HCEC 1CT (cell line): ENCODE measurements at regions not wholly inside any gene's neighbourhood (a gene's known extent, or its start where the extent isn't known, plus 50 kb on each side); places are given as distances from the start of the nearest gene placed in this dataset.

ENCODE experiments used
- DNase-seq: peaks from one replicate; pipeline ENCODE4 v3.0.0-alpha.2; 2017

DNA sequence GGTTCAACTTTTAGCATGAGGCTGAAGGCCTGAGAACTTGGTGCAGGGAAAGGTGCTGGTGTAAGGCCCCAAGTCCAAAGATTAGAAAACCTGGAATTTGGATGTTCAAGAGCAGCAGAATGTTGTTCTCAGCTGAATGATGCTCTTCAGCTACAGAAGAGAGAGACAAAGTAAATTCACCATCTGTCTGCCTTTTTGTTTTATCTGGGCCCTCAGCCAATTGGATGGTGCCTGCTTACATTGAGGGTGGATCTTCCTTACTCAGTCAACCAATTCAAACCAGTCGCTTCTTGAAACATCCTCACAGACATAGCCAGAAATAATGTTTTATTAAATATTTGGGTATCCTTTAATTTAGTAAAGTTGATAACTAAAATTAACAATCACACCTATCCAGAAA lies 748.2 kb upstream of the ADAMTS5 start:
- no peak for DNase-seq

DNA sequence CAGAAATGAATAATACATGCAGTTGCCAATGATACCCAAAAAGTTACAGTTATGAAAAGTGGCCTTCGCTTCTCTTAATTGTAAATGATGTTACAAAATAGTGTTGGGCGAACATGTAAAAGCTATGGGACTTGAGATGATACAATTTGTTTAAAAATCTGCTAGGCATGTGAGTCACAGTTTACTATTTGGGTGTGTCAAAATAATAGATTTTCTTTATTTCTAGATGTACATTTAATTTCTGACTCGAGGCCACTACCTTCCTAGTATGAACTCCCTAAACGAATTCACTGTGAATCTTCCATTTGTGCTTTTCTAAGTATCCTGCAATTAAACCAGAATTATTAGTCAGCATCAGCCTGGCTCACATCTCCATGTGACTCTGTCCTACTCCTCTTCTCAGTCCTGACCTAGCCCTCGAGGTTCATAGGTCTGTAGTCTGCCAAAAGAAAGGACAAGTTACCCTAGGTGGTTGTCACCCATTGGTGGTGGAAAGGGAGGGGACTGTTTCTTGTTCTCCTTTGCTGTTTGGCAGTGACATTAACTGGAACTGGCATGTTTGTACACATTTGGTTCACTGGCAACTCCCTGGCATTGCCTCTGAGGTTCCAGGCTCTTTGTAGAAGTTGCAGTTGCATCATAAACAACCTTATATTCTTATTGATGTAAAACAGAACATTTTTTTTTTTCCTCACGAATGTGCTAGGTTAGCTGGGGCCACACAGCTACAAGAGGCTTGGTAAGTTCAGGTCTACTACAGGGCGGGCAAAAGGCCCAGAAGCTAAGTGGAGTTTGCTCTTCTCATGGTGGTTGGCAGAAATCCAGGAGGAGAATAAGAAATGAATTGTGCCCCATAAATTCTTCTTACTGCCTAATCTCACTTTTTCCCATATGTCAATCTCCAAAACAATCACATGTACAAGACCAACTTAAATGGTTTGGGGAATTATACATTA lies 746.5 kb upstream of the ADAMTS5 start:
- DNase-seq, result no peak

DNA sequence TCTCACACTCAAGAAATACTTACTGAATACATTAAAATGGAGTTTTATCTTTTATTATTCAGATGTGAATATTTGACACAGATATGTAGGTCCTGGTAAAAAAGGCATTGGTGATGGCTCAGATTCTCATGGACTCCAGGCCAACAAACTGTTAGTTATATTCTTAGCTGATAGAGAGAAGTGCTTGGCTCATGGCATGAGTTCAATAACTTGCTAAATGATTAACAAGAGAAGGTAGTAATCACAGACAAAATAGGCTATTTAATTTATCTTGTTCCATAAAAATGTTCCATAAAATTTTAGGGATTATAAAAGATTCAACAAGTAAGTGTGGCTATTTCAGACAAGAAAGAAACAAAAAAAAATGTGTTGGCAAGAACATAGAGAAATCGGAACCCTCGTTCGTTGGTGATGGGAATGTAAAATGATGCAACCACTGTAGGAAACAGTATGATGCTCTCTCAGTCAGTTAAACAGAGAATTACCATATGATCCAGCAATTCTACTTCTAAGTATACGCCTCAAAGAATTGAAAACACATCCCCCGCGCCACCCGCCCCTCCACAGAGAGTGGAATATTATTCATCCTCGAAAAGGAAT lies 737.8 kb upstream of the ADAMTS5 start:
- no peak for DNase-seq

- no peak for DNase-seq
These were observed 736.9 kb upstream of the ADAMTS5 start for GRCh38 chr21:27703791-27704190.

DNA sequence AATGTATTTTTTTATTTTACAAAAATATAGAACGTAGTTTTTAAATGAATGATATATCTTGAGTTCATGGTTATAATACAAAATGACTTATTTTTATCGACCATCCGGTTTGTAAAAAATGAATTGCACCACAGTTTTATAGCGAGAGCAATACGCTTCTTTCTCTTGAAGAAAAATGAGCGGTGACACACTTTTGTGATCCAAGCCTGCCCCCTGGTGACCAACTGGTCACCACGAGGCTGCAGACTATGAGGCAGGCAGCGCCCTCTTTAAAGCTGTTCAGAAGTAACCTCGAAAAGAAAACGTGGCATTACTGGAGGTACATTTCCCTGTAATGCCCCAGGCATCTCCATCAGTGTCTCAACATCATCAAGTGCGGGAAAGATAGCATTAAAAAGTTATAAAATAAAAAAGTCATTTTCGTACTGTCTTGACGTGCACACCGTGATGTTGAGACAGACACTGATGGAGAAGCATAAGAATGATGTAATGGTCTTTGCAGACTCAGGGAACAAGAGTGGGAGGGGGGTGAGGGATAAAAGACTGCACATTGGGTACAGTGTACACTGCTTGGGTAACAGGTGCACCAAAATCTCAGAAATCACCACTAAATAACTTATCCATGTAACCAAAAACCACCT lies 734.2 kb upstream of the ADAMTS5 start:
- DNase-seq, result peak; percentile 82

DNA sequence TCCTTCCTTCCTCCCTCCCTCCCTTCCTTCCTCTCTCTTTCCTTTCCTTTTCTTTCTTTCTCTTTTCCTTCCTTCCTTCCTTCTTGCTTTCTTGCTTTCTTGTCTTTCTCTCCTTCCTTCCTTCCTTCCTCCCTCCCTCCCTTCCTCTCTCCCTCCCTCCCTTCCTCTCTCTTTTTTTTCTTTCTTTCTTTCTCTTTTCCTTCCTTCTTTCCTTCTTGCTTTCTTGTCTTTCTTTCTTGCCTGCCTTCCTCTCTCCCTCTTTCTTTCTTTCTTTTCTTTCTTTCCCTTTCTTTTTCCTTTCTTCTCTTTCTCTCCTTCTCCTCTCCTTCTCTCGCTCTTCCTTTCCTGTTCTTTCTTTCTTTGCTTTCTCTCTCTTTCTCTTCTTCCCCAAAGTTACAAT lies 728.4 kb upstream of the ADAMTS5 start:
- DNase-seq, result no peak

GRCh38 chr21:27694667-27695066 lies 727.8 kb upstream of the ADAMTS5 start:
- DNase-seq, result no peak

DNA sequence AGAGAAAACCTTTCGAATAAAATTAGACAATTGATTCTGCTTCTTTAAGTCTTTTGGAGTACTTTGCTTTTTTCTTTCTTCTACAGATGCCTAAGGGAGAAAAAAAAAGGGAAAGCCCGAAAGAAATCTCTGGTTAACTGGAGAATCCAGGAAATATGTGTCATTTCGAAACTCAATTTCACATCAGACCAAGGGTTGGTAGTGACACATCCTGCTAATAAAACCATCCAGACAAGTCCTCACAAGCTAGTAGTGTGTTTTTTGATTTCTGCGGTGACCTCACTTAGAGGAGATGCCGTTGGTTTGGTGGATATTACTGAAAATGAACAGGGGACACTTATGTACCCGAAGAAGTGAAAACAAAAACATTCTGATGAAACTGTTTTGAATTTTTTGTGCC lies 726.5 kb upstream of the ADAMTS5 start:
- DNase-seq, result peak; percentile 46

- DNase-seq, result no peak
These were observed 724.6 kb upstream of the ADAMTS5 start for GRCh38 chr21:27691516-27691915.

GRCh38 chr21:27691006-27691405 lies 724.1 kb upstream of the ADAMTS5 start:
- DNase-seq, result no peak

GRCh38 chr21:27690426-27690825 lies 723.5 kb upstream of the ADAMTS5 start:
- DNase-seq, result no peak

DNA sequence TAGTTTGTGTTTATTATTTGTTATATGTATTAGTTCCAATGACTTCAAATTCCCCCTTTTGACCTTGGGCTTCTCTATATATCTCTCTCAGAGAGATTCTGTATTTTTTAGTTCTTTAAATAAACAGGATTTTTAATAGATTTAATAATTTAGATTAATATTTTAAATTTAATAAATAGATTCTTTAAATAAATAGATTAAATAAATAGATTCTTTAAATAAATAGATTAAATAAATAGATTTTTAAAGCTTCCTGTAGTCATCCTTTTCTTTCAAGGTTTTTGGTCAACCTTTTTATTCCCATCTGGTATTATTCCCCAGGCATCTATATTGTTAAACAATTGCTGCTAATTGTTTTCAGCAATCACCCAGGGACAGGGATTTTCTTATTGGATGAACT lies 721.9 kb upstream of the ADAMTS5 start:
- no peak for DNase-seq

DNA sequence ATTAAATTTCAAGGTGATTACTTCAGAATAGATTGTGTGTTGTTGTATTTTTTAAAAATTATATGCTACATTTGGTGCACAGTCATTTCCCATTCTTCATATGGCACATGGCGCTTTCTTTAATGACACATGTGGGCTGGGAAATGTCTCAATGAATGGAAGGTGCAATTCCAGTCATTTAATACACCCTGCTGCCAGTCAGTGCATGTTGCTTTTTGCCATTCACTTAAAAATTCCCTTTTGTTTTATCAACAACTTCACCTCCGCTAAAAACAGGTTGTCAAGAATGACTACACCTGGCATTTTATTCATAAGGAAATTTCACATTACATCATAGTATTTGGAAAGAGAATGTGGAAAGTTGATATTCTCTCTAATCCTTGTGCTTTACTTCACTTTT lies 716.4 kb upstream of the ADAMTS5 start:
- DNase-seq, result no peak

GRCh38 chr21:27681841-27682240 lies 715.0 kb upstream of the ADAMTS5 start:
- DNase-seq, result peak; percentile 66

GRCh38 chr21:27681038-27681437 lies 714.1 kb upstream of the ADAMTS5 start:
- DNase-seq, result peak; percentile 73

GRCh38 chr21:27680181-27680580 lies 713.3 kb upstream of the ADAMTS5 start:
- DNase-seq, result no peak

DNA sequence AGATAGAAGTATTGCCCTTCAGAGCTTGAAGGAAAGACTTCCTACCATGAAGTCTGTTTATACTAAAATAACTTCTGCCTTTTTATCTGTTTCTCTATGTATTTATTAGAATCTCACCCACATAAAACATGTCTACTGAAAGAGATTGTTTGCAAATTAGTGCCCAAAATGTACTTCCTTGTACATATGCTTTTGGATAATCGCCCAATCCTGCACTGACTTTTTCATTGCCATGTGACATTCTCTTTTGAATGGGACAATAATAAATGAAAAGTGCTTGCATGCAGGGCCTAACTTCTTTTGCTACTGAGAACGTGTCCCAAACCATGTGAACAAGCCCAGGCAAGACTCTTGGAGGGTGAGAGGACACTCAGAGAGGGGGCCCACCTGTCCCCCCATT lies 711.6 kb upstream of the ADAMTS5 start:
- DNase-seq, result no peak

DNA sequence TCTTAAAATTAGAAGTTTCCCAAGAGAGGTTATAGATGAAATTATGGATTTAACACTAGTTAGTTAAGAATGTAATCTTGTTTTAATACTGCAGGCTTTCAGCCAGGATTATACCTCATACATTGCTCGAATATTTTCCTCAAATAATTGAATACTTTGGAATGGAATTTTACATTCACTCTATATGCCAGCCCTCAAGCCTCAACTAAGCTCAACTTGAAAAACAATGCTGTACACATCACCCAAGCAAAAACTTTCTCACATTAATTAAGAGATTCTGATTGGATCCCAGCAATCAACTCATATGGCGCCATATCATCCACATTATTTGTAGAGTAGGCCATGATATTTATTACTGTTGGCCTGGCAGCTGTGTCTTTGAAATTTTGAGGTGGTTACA lies 710.7 kb upstream of the ADAMTS5 start:
- no peak for DNase-seq

DNA sequence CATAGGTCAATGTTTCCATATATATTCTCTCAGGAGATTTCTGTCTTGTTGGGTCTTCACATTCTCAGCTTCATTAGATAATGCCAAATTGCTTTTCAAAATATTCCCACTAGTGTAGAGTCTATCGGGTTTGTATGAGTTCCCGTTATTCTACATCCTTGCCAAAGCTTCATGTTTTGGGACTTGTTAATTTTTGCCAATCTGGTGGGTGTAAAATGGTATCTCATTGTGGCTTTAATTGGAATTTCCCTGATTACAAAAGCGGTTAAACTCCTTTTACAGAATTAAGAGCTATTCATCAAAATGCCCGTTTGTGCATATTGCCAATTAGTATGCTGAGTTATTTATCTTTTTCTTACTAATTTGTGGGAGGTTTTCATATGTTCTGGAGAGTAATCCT lies 708.4 kb upstream of the ADAMTS5 start:
- DNase-seq, result no peak

DNA sequence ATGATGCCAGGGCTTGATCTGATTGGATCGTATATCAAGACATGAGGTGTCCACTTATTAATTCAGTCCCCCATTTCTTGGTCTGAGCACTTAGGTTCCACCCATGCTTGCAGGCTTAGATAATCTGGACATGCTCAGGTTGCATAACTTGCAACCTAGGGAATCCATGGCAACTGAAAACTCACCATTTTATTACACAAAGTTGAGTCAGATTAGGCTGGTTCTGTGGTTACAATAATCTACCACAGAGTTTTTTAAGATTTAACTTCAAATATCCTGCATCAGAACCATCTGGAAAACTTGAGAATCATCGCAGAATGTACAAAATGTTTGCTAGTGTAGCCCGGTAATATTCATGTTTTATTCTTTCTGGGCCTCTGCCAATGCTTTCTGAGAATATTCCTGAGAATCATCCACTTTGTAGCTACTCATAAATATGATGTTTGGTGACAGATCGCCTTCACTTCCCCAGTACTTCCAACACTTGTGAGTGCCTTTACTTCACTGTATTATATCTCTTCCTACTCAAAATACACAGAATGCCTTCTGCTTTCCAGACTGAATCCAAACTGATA lies 707.2 kb upstream of the ADAMTS5 start:
- DNase-seq, result peak; percentile 81

DNA sequence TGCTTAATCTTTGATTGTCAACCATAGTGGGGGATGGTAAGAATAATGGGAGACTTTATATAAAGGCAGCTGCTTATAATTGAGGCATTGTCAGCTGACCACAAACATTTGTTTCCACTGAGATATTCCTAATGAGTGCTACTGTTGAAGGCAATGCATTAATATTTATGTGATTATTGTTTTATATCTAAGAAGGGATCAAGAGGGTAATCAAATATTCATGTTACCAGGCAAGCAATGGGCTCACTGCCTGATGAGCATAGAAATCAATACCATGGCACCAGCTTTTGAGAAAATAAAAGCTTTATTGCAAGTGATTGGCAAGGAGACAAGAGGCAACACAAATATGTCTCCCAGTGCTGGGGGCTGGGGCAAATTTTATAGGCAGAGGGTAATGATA lies 706.7 kb upstream of the ADAMTS5 start:
- no peak for DNase-seq

GRCh38 chr21:27671207-27671606 lies 704.3 kb upstream of the ADAMTS5 start:
- DNase-seq, result no peak

DNA sequence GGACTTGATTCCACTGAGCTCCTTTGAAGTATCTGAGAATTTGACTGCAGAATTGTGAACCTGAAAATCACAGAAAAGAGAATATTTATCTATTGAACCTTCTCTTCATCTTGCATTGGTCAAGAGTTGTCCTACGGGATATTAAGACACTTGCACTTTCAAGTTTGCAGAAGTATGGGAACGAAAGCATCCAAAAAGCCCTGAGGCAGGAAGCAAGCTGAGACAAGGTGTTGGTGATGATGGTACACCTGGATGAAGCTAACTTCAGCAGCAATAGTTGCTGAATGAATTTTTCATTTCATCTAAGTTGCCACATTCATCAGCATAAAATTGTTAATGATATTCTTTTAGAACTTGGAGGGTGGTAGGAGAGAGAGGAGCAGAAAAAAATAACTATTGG lies 686.6 kb upstream of the ADAMTS5 start:
- no peak for DNase-seq

GRCh38 chr21:27649762-27650161 lies 682.9 kb upstream of the ADAMTS5 start:
- peak; percentile 24 for DNase-seq
